GM19043 (cell line): ENCODE measurements at regions not wholly inside any gene's neighbourhood (a gene's known extent, or its start where the extent isn't known, plus 50 kb on each side); places are given as distances from the start of the nearest gene placed in this dataset.

Source experiments
- ATAC-seq: cut with Tn5 transposase; IDR thresholded peaks from one replicate; pipeline ENCODE4 v1.9.1; 2021; ENCODE audit warnings: low read depth; ENCODE audit not compliant: unreplicated experiment

DNA sequence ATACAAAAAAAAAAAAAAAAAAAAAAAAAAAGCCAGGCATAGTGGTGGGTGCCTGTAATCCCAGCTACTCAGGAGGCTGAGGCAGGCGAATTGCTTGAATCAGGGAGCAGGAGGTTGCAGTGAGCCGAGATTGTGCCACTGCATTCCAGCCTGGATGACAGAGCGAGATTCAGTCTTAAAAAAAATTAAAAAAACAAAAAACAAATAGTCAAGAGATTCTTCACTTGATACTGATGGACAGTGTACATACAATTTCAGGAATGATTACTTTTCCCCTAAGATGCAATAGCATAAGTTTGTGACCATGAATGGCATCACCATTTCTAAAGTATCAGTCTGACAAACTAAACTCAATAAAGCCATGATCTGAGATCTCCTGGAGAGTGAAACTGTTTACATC, 60.8 kb upstream of the IVNS1ABP start:
- ATAC-seq = no peak

DNA sequence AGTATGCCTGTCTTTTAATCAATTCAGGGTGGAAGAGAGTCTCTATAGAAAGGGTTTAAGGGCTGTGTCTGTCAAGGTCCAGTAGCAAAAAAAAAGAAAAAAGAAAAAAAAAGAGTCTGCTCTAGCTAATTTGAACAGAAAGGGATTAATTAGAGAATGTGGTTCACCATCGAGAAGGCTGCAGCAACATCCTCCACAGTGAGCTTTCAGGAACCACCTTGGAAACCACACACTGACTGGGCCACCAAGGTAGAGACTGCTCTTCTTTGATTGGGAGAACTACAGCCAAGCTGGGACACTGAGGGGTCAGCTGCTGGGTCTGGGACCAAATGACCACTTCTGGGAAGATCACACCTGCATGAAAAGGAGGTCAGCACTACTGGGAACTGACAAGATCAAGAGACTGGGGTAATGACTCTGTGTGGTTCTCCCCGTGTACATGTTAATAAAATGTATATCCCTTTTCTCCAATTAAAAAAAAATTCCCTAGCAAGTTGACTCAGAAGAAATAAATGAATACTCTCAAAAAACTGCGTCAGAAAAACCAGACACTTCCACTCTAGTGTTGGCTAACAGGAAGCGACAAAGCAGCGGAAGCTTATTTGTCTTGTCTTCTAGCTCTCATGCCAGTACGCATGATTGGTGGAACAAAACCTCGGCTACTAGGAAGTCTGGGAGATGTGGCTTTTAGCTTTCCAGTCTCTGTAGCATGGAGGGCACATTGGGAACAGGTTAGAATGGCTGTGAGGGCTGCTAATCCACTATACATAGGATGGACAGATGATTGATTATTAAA, 60.0 kb upstream of the IVNS1ABP start:
- ATAC-seq = no peak

- ATAC-seq = no peak
Measured at GRCh38 chr1:185376288-185376687, 59.2 kb upstream of the IVNS1ABP start.

DNA sequence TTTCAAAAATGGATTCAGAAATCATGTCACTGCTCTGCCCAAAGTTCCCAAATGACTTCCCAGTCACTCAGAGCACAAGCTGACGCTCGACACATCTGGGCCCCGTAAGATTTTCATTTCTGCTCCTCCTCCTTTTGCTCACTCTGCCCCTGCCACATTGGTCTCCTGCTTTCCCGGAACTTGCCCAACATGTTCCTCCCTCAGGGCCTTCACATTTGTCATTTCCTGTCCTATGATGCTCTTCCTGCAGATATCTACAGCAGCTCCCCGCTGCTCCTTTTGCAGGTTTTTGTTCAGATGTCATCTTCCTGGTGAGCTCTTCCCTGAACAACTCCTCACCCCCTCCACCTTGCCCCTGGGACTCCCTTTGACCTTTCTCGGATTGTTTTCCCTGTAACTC, 58.5 kb upstream of the IVNS1ABP start:
- no peak for ATAC-seq

GRCh38 chr1:185373813-185374529, 56.9 kb upstream of the IVNS1ABP start:
- no peak for ATAC-seq

GRCh38 chr1:185369786-185370185, 52.7 kb upstream of the IVNS1ABP start:
- no peak for ATAC-seq

DNA sequence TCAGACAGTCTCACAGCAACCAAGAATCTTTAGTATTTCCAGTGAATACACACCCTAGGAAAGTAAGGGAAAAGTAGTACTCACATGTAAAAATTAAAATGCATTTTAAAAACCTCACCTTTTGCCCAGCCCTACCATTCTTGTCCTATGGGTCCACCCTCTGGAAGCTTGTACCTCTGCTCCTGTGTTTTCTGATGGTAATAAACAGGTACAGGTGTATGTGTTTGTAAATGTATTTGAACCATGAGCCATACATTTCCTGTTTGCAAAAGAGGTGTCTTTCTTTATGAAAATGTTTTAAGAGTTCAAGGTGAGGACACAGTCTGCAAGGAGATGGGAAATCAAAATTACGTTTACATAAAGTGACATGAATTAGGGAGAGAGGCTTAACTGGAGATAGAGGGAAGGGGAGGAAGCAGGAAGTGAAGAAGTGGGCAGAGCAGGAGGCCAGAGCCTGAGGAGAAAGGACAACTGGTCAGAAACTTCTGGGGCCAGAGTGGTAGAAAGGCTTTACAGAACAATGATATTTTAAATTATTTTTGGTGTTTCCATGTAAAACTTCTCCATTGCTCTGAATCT, 52.0 kb upstream of the IVNS1ABP start:
- no peak for ATAC-seq

DNA sequence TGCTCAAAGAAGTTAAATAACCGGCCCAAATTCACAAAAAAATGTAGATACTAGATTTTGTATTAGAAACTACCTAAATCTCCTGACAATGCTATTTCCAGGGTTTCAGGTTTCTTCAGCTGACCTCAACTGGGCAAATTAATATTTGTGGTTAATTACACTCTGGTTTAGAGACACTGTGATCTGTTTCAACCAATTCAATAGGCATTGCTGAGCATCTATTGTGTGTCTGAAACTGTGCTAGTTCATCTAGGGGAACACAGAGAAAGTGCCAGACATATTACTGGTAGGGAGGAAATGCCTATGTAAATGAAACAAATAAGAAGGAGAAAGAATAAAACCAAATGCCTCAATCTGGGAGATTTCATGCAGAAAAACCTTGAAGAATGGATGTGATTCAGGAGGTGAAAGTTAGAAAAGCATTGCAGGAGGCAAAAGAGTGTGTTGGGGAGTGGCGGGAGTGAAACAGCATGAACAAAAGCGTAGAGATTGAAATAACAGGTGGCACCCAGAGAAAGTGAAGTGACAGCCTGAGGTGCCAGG, 51.3 kb upstream of the IVNS1ABP start:
- no peak for ATAC-seq

DNA sequence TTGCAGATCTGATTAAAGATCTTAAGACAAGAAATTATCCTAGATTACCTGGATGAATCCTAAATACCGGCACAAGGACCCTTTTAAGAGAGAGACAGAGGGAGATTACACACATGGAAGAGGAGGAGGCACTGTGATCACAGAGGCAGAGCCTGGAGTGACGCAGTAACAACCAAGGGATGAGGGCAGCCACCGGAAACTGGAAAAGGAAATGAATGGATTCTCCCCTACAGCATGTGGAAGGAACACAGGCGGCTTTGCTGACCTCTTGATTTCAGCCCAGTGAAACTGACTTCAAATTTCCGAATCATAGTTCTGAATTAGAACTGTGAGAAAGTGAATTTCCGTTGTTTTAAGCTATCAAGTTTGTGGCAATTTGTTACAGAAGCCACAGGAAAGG, 50.2 kb upstream of the IVNS1ABP start:
- ATAC-seq = no peak
